ENCODE measurements at regions not wholly inside any gene's neighbourhood (a gene's known extent, or its start where the extent isn't known, plus 50 kb on each side); places are given as distances from the start of the nearest gene placed in this dataset.

- TF ChIP-seq CTCF (IDR thresholded peaks at IDR 0.05) (no peak), POLR2A (IDR thresholded peaks at IDR 0.05) (no peak)
Measured at GRCh38 chr9:12618956-12619355, 74.2 kb upstream of the TYRP1 start.
